ENCODE measurements at regions not wholly inside any gene's neighbourhood (a gene's known extent, or its start where the extent isn't known, plus 50 kb on each side); places are given as distances from the start of the nearest gene placed in this dataset.

DNA sequence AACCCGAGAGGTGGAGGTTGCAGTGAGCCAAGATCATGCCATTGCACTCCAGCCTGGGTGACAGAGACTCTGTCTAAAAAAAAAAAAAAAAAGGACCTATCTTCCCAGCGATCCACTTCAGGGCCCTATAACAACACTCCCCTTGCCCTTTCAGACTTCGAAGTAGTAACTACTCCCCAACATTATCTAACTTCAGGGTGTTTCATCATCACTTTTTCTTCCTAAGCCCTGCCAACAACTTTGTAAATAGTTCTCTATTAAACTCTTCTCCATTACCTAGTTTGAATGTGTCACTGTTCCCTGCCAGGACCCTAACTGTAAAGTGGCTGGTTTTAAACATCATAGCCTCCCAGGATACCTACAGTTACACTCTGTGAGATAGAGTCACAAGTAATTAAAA lies 220.8 kb downstream of the BTG1 start:
- Histone ChIP-seq H3K9ac (ENCODE audit: insufficient read length, low read depth) (no peak overlapping the region), H3K4me3 (ENCODE audit: insufficient read length, low read depth) (no peak overlapping the region), H3K4me1 (ENCODE audit: insufficient read depth, insufficient read length) (no peaks in the 10 kb centered on the region), H3K27me3 (ENCODE audit: insufficient read depth, insufficient read length) (no peaks in the 10 kb centered on the region), H3K9me3 (ENCODE audit: insufficient read depth, low read length) (peaks cover 4% of the 10 kb centered on the region; the same call in 1 of the 2 replicates), H3K36me3 (ENCODE audit: insufficient read depth, insufficient read length, low read length) (no peaks in the 10 kb centered on the region)
- DNase-seq (ENCODE audit: low read depth, low spot score) = no peak
- no peak for TF ChIP-seq YY1 (IDR thresholded peaks at IDR 0.05; ENCODE audit: insufficient read depth, insufficient read length)
- TF ChIP-seq ZNF274 (IDR thresholded peaks at IDR 0.05; ENCODE audit: low read depth, low read length) = no peak
- no peak for TF ChIP-seq SUZ12 (IDR thresholded peaks at IDR 0.05; ENCODE audit: extremely low read depth, insufficient read depth, insufficient read length)

DNA sequence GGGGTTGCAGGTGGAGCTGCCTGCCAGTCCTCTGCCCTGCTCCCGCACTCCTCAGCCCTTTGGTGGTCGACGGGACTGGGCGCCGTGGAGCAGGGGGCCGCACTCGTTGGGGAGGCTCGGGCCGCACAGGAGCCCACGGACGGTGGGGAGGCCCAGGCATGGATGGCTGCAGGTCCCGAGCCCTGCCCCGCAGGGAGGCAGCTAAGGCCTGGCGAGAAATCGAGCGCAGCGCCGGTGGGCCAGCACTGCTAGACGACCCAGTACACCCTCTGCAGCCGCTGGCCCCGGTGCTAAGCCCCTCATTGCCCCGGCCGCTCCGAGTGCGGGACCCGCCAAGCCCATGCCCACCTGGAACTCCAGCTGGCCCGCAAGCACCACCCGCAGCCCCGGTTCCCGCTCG lies 221.8 kb downstream of the BTG1 start:
- no peak overlapping the region for H3K4me3 ChIP-seq (ENCODE audit: insufficient read length, low read depth)
- no peaks in the 10 kb centered on the region for H3K36me3 ChIP-seq (ENCODE audit: insufficient read depth, insufficient read length, low read length)
- no peak overlapping the region for H3K9ac ChIP-seq (ENCODE audit: insufficient read length, low read depth)
- peaks cover 4% of the 10 kb centered on the region; the same call in 1 of the 2 replicates for H3K9me3 ChIP-seq (ENCODE audit: insufficient read depth, low read length)
- no peak for DNase-seq (ENCODE audit: low read depth, low spot score)
- H3K4me1 ChIP-seq (ENCODE audit: insufficient read depth, insufficient read length) = no peaks in the 10 kb centered on the region
- TF ChIP-seq SUZ12 (IDR thresholded peaks at IDR 0.05; ENCODE audit: extremely low read depth, insufficient read depth, insufficient read length) = no peak
- TF ChIP-seq ZNF274 (IDR thresholded peaks at IDR 0.05; ENCODE audit: low read depth, low read length) = no peak
- no peak for TF ChIP-seq YY1 (IDR thresholded peaks at IDR 0.05; ENCODE audit: insufficient read depth, insufficient read length)
- no peaks in the 10 kb centered on the region for H3K27me3 ChIP-seq (ENCODE audit: insufficient read depth, insufficient read length)

DNA sequence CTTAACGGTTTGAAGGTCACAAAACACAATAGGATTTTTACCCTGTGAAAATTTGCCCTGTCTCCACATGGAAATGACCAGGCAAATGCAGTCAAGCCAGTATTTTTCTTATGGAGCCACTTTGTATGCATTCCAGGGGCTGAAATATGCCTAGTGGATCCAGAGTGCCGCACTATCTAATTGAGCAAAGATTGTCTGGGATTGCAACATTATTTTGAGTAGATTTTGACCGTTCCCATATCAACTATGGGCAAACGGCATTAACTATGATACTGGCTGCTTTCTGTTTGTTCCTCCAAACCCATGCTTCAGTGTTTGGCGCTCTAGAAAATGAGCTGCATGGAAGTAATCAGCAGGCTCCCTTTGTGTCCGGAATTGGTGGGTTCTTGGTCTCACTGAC lies 223.0 kb downstream of the BTG1 start:
- Histone ChIP-seq H3K36me3 (ENCODE audit: insufficient read depth, insufficient read length, low read length) (no peaks in the 10 kb centered on the region), H3K9ac (ENCODE audit: insufficient read length, low read depth) (no peak overlapping the region), H3K27me3 (ENCODE audit: insufficient read depth, insufficient read length) (no peaks in the 10 kb centered on the region), H3K4me1 (ENCODE audit: insufficient read depth, insufficient read length) (no peaks in the 10 kb centered on the region), H3K9me3 (ENCODE audit: insufficient read depth, low read length) (peaks cover 4% of the 10 kb centered on the region; the same call in 1 of the 2 replicates), H3K4me3 (ENCODE audit: insufficient read length, low read depth) (no peak overlapping the region)
- no peak for TF ChIP-seq YY1 (IDR thresholded peaks at IDR 0.05; ENCODE audit: insufficient read depth, insufficient read length)
- no peak for TF ChIP-seq SUZ12 (IDR thresholded peaks at IDR 0.05; ENCODE audit: extremely low read depth, insufficient read depth, insufficient read length)
- TF ChIP-seq ZNF274 (IDR thresholded peaks at IDR 0.05; ENCODE audit: low read depth, low read length) = no peak
- DNase-seq (ENCODE audit: low read depth, low spot score) = no peak

DNA sequence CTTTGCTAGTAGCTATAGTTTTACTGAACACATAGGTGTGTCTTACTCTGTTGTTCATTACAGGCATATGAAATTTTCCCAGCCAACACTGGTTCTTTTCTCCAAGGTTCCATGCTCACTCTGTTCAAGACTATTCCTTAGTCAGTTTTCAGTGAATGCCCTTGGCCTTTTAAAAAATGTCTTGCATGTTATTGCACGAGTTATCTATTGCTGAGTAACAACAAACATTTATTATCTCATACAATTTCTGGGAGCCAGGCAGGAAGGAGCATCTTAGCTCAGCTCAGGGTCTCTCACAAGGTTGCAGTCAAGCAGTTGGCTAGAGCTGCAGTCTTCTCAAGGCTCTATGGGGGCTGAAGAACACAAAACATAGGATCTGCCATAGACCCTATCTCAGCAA lies 223.5 kb downstream of the BTG1 start:
- H3K27me3 ChIP-seq (ENCODE audit: insufficient read depth, insufficient read length) = no peaks in the 10 kb centered on the region
- H3K36me3 ChIP-seq (ENCODE audit: insufficient read depth, insufficient read length, low read length) = no peaks in the 10 kb centered on the region
- no peak overlapping the region for H3K4me3 ChIP-seq (ENCODE audit: insufficient read length, low read depth)
- H3K9ac ChIP-seq (ENCODE audit: insufficient read length, low read depth) = no peak overlapping the region
- TF ChIP-seq YY1 (IDR thresholded peaks at IDR 0.05; ENCODE audit: insufficient read depth, insufficient read length) = no peak
- no peak for TF ChIP-seq ZNF274 (IDR thresholded peaks at IDR 0.05; ENCODE audit: low read depth, low read length)
- no peak for TF ChIP-seq SUZ12 (IDR thresholded peaks at IDR 0.05; ENCODE audit: extremely low read depth, insufficient read depth, insufficient read length)
- peaks cover 4% of the 10 kb centered on the region; the same call in 1 of the 2 replicates for H3K9me3 ChIP-seq (ENCODE audit: insufficient read depth, low read length)
- DNase-seq (ENCODE audit: low read depth, low spot score) = no peak
- H3K4me1 ChIP-seq (ENCODE audit: insufficient read depth, insufficient read length) = no peaks in the 10 kb centered on the region

GRCh38 chr12:91921555-91921954 lies 224.1 kb downstream of the BTG1 start:
- Histone ChIP-seq H3K9me3 (ENCODE audit: insufficient read depth, low read length) (peaks cover 4% of the 10 kb centered on the region; the same call in 1 of the 2 replicates), H3K9ac (ENCODE audit: insufficient read length, low read depth) (no peak overlapping the region), H3K27me3 (ENCODE audit: insufficient read depth, insufficient read length) (no peaks in the 10 kb centered on the region), H3K4me1 (ENCODE audit: insufficient read depth, insufficient read length) (no peaks in the 10 kb centered on the region), H3K36me3 (ENCODE audit: insufficient read depth, insufficient read length, low read length) (no peaks in the 10 kb centered on the region), H3K4me3 (ENCODE audit: insufficient read length, low read depth) (no peak overlapping the region)
- TF ChIP-seq SUZ12 (IDR thresholded peaks at IDR 0.05; ENCODE audit: extremely low read depth, insufficient read depth, insufficient read length) (no peak), ZNF274 (IDR thresholded peaks at IDR 0.05; ENCODE audit: low read depth, low read length) (no peak), YY1 (IDR thresholded peaks at IDR 0.05; ENCODE audit: insufficient read depth, insufficient read length) (no peak)
- no peak for DNase-seq (ENCODE audit: low read depth, low spot score)

- TF ChIP-seq SUZ12 (IDR thresholded peaks at IDR 0.05; ENCODE audit: extremely low read depth, insufficient read depth, insufficient read length) = no peak
- no peak for TF ChIP-seq YY1 (IDR thresholded peaks at IDR 0.05; ENCODE audit: insufficient read depth, insufficient read length)
- TF ChIP-seq ZNF274 (IDR thresholded peaks at IDR 0.05; ENCODE audit: low read depth, low read length) = no peak
- Histone ChIP-seq H3K36me3 (ENCODE audit: insufficient read depth, insufficient read length, low read length) (no peaks in the 10 kb centered on the region), H3K9me3 (ENCODE audit: insufficient read depth, low read length) (peaks cover 4% of the 10 kb centered on the region; the same call in 1 of the 2 replicates), H3K4me1 (ENCODE audit: insufficient read depth, insufficient read length) (no peaks in the 10 kb centered on the region), H3K4me3 (ENCODE audit: insufficient read length, low read depth) (no peak overlapping the region), H3K9ac (ENCODE audit: insufficient read length, low read depth) (no peak overlapping the region), H3K27me3 (ENCODE audit: insufficient read depth, insufficient read length) (no peaks in the 10 kb centered on the region)
- no peak for DNase-seq (ENCODE audit: low read depth, low spot score)
Measured at GRCh38 chr12:91920741-91921140, 224.9 kb downstream of the BTG1 start.

DNA sequence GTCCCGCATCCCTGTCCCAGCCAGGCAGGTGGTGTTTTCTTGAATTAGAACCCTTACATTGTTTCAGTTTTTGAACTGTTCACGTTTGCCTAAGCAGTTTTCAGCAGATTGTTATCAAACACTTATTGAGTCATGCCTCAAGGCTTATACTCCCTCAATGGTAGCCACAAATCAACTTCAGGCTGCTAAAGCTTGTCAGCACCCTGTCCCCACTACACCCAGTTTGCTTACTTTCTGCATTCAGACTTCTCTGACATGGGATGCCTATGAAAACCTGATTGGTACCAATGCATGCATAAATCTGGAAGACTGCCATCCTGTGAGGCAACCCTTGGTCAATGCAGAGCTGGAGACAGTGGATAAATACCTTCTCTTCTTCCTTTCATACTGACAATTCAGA lies 225.4 kb downstream of the BTG1 start:
- Histone ChIP-seq H3K4me1 (ENCODE audit: insufficient read depth, insufficient read length) (no peaks in the 10 kb centered on the region), H3K9me3 (ENCODE audit: insufficient read depth, low read length) (peaks cover 4% of the 10 kb centered on the region; the same call in 1 of the 2 replicates), H3K4me3 (ENCODE audit: insufficient read length, low read depth) (no peak overlapping the region), H3K27me3 (ENCODE audit: insufficient read depth, insufficient read length) (no peaks in the 10 kb centered on the region), H3K36me3 (ENCODE audit: insufficient read depth, insufficient read length, low read length) (no peaks in the 10 kb centered on the region), H3K9ac (ENCODE audit: insufficient read length, low read depth) (no peak overlapping the region)
- DNase-seq (ENCODE audit: low read depth, low spot score) = no peak
- TF ChIP-seq YY1 (IDR thresholded peaks at IDR 0.05; ENCODE audit: insufficient read depth, insufficient read length) = no peak
- TF ChIP-seq ZNF274 (IDR thresholded peaks at IDR 0.05; ENCODE audit: low read depth, low read length) = no peak
- TF ChIP-seq SUZ12 (IDR thresholded peaks at IDR 0.05; ENCODE audit: extremely low read depth, insufficient read depth, insufficient read length) = no peak
